Fibroblast of pulmonary artery (primary cell): ENCODE measurements at regions not wholly inside any gene's neighbourhood (a gene's known extent, or its start where the extent isn't known, plus 50 kb on each side); places are given as distances from the start of the nearest gene placed in this dataset.

Source experiments
- DNase-seq: peaks from one replicate; pipeline ENCODE4 v3.0.0-alpha.2; 2010; ENCODE audit warnings: low read depth
- H3K4me3 ChIP-seq: replicated peaks from 2 replicates; pipeline ENCODE4 v1.5.1; 2011; ENCODE audit warnings: low read depth, mild to moderate bottlenecking, control low read depth, low read length, moderate library complexity
- TF ChIP-seq, protein P1 (sequence below): IDR thresholded peaks from 2 replicates; pipeline ENCODE4 v1.5.1; 2011; ENCODE audit warnings: mild to moderate bottlenecking, control low read depth, low read length, inconsistent platforms; ENCODE audit errors: missing control alignments

GRCh38 chr3:182711261-182711683 is 82.0 kb upstream of the ATP11B start:
- H3K4me3 ChIP-seq = no peak overlapping the region
- TF ChIP-seq, protein P1, sequence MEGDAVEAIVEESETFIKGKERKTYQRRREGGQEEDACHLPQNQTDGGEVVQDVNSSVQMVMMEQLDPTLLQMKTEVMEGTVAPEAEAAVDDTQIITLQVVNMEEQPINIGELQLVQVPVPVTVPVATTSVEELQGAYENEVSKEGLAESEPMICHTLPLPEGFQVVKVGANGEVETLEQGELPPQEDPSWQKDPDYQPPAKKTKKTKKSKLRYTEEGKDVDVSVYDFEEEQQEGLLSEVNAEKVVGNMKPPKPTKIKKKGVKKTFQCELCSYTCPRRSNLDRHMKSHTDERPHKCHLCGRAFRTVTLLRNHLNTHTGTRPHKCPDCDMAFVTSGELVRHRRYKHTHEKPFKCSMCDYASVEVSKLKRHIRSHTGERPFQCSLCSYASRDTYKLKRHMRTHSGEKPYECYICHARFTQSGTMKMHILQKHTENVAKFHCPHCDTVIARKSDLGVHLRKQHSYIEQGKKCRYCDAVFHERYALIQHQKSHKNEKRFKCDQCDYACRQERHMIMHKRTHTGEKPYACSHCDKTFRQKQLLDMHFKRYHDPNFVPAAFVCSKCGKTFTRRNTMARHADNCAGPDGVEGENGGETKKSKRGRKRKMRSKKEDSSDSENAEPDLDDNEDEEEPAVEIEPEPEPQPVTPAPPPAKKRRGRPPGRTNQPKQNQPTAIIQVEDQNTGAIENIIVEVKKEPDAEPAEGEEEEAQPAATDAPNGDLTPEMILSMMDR = no peak
- no peak for DNase-seq

- DNase-seq = no peak
- no peak overlapping the region for H3K4me3 ChIP-seq
- TF ChIP-seq, protein P1 = no peak
These were observed 81.5 kb upstream of the ATP11B start for GRCh38 chr3:182711853-182712252.

- TF ChIP-seq, protein P1 = no peak
- no peak overlapping the region for H3K4me3 ChIP-seq
- no peak for DNase-seq
These were observed 80.2 kb upstream of the ATP11B start for GRCh38 chr3:182713111-182713510.

DNA sequence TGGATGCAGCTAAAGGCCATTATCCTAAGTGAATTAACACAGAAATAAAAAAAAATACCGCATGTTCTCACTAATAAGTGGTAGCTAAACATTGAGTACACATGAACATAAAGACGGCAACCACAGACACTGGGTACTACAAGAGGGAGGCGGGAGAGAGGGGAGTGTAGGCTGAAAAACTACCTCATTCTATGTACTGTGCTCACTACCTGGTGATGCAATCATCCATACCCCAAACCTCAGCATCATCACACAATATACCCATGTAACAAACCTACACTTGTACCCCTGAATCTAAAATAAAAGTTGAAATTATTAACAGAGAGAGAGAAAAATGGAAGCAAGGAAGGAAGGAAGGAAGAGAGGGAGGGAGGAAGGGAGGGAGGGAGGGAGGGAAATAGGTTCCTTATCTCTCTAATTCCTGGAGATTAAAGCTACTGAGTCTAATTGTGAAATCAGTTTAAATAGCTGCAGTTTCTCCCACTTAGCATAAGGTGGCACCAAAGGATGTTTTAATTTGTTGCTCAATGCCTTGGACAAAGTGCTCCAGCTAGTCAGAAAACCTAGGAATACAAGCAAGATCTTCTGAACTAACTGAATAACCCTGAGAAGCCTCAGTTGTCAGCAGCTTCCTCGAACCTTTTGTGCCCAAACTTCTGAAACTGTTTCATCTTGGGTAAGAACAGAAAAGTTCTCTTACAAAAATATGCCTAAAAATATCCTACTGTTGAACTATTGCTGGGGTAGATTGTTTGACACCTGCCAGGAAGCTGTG is 79.4 kb upstream of the ATP11B start:
- peak; percentile 87 for DNase-seq

GRCh38 chr3:182715006-182715405 is 78.3 kb upstream of the ATP11B start:
- TF ChIP-seq, protein P1 = no peak
- no peak for DNase-seq
- no peak overlapping the region for H3K4me3 ChIP-seq

More for the DNA sequence above, 79.4 kb upstream of the ATP11B start:
- TF ChIP-seq, protein P1 = peak; percentile 64
- H3K4me3 ChIP-seq = no peak overlapping the region

DNA sequence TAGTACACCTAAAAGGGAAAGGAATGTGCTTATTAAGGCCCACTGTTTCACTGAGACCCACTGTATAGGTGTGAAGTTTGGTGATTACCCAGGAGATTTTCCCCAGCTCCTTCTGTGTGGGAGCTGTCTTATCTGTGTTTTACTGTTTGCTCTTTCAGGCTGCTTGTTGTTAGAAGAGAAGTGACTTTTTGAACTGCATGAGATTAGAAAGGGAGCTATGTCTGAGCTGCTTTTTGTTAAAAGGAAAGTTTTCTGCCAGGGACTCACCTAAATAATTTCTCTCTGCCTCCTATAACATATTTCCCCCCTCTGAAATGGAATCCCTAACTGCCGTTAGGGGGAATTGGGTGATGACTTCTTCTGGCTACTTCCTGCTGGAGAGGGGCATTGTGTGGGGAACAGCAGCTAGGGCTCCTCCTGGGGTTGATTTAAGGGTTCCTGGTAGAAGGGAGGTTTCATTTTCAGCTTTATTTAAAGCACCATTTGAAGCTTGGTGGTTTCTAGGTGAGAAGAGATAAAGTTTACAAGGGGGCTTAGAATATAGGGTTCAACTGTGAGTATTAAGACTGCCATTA is 77.1 kb upstream of the ATP11B start:
- no peak overlapping the region for H3K4me3 ChIP-seq
- DNase-seq = no peak
- TF ChIP-seq, protein P1 = no peak
